SU-DHL-6 (cell line): ENCODE measurements at regions not wholly inside any gene's neighbourhood (a gene's known extent, or its start where the extent isn't known, plus 50 kb on each side); places are given as distances from the start of the nearest gene placed in this dataset.

Experiments used
- H2AFZ ChIP-seq: fragments of 200-600 bp; sonication (generic); 2 replicates; pipeline ENCODE4 v1.6.1; 2014; ENCODE audit warnings: low read depth, mild to moderate bottlenecking, moderate library complexity, mixed read lengths, antibody characterized with exemption, low read length; ENCODE audit not compliant: severe bottlenecking
- H3F3A ChIP-seq: fragments of 200-600 bp; shearing (Covaris generic); 2 replicates; pipeline ENCODE4 v1.6.0; 2016; ENCODE audit warnings: antibody characterized with exemption, mild to moderate bottlenecking; ENCODE audit not compliant: insufficient read depth
- H3K27ac ChIP-seq: fragments of 200-600 bp; sonication (generic); 2 replicates; pipeline ENCODE4 v1.5.1; 2016; ENCODE audit warnings: low read depth, mild to moderate bottlenecking, low read length, moderate library complexity, mixed read lengths
- H3K27me3 ChIP-seq: fragments of 200-600 bp; sonication (generic), shearing (Covaris generic); 2 replicates; pipeline ENCODE4 v1.6.0; 2014; ENCODE audit warnings: mild to moderate bottlenecking, low read length
- H3K36me3 ChIP-seq: fragments of 200-600 bp; sonication (generic); 2 replicates; pipeline ENCODE4 v1.6.1; 2014; ENCODE audit warnings: mild to moderate bottlenecking, low read length, mixed read lengths
- H3K4me2 ChIP-seq: fragments of 300-600, 200-600 bp; shearing (Covaris generic), sonication (generic); 2 replicates; pipeline ENCODE4 v1.6.0; 2014; ENCODE audit warnings: low read length, low read depth, mild to moderate bottlenecking; ENCODE audit not compliant: poor library complexity, severe bottlenecking
- H3K4me3 ChIP-seq: fragments of 200-600 bp; sonication (generic); 2 replicates; pipeline ENCODE4 v1.5.1; 2014; ENCODE audit warnings: antibody characterized with exemption, low read length, mild to moderate bottlenecking, mixed read lengths; ENCODE audit not compliant: insufficient read depth, poor library complexity, severe bottlenecking
- H3K79me2 ChIP-seq: fragments of 200-600 bp; sonication (generic); 2 replicates; pipeline ENCODE4 v1.6.1; 2014; ENCODE audit warnings: mild to moderate bottlenecking, low read length, moderate library complexity; ENCODE audit not compliant: insufficient read depth
- H3K9ac ChIP-seq: fragments of 200-600 bp; sonication (generic); 2 replicates; pipeline ENCODE4 v1.7.0; 2014; ENCODE audit warnings: mild to moderate bottlenecking, low read length
- H3K9me2 ChIP-seq: fragments of 200-600 bp; sonication (generic); replicated peaks from 2 replicates; pipeline ENCODE4 v1.6.1; 2014; ENCODE audit warnings: low read length; ENCODE audit not compliant: insufficient read depth
- H3K9me3 ChIP-seq: fragments of 200-600 bp; sonication (generic); 2 replicates; pipeline ENCODE4 v1.6.1; 2014; ENCODE audit warnings: low read length, mixed read lengths; ENCODE audit not compliant: insufficient read depth
- H4K20me1 ChIP-seq: fragments of 200-600 bp; sonication (generic); 2 replicates; pipeline ENCODE4 v1.6.1; 2014; ENCODE audit warnings: low read depth, mild to moderate bottlenecking, antibody characterized with exemption, low read length, moderate library complexity, mixed read lengths
- EZH2phosphoT487 ChIP-seq: fragments of 200-600 bp; sonication (generic), shearing (Covaris generic); conservative IDR thresholded peaks from 2 replicates; pipeline ENCODE4 v1.6.1; 2018; ENCODE audit warnings: mild to moderate bottlenecking, antibody characterized with exemption, low read length, moderate library complexity, mixed read lengths
- TF ChIP-seq, protein P1 (sequence below): fragments of 200-600 bp; sonication (generic); IDR thresholded peaks from one replicate; pipeline ENCODE4 v1.5.1; 2017; ENCODE audit warnings: antibody characterized with exemption, mild to moderate bottlenecking, low read length, moderate library complexity; ENCODE audit not compliant: insufficient read depth, poor library complexity, severe bottlenecking

DNA sequence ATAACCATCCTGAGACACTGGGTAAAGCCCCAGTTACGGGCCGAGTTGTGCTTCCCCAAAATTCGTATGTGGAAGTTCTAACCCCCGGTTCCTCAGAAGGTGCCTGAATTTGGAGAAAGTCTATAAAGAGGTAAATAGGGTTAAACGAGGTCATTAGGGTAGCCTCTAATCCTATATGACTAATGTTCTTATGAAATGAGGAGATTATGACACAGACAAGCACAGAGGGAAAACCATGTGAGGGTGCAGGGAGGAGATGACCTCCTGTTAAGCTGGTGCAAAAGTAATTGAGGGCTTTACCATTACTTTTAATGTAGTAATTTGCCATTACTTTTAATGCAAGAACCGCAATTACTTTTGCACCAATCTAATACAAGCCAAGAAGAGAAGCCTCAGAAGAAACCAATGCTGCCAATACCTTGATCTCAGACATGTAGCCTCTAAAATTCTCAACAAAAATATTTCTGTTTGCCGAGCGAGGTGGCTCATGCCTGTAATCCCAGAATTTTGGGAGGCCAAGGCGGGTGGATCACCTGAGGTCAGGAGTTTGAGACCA, 260.8 kb downstream of the GPATCH2 start:
- Histone ChIP-seq H3K4me2 (no peak overlapping the region), H3K9me2 (no peaks in the 10 kb centered on the region), H4K20me1 (no peaks in the 10 kb centered on the region), H3K27ac (no peak overlapping the region), H3K36me3 (no peaks in the 10 kb centered on the region), H3K27me3 (no peaks in the 10 kb centered on the region), H3F3A (no peaks in the 10 kb centered on the region), H3K9ac (no peak overlapping the region), H3K4me3 (no peak overlapping the region), H2AFZ (no peak overlapping the region), H3K79me2 (no peaks in the 10 kb centered on the region), H3K9me3 (no peaks in the 10 kb centered on the region)
- TF ChIP-seq, protein P1, sequence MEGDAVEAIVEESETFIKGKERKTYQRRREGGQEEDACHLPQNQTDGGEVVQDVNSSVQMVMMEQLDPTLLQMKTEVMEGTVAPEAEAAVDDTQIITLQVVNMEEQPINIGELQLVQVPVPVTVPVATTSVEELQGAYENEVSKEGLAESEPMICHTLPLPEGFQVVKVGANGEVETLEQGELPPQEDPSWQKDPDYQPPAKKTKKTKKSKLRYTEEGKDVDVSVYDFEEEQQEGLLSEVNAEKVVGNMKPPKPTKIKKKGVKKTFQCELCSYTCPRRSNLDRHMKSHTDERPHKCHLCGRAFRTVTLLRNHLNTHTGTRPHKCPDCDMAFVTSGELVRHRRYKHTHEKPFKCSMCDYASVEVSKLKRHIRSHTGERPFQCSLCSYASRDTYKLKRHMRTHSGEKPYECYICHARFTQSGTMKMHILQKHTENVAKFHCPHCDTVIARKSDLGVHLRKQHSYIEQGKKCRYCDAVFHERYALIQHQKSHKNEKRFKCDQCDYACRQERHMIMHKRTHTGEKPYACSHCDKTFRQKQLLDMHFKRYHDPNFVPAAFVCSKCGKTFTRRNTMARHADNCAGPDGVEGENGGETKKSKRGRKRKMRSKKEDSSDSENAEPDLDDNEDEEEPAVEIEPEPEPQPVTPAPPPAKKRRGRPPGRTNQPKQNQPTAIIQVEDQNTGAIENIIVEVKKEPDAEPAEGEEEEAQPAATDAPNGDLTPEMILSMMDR = no peak
- TF ChIP-seq EZH2phosphoT487 = no peak

DNA sequence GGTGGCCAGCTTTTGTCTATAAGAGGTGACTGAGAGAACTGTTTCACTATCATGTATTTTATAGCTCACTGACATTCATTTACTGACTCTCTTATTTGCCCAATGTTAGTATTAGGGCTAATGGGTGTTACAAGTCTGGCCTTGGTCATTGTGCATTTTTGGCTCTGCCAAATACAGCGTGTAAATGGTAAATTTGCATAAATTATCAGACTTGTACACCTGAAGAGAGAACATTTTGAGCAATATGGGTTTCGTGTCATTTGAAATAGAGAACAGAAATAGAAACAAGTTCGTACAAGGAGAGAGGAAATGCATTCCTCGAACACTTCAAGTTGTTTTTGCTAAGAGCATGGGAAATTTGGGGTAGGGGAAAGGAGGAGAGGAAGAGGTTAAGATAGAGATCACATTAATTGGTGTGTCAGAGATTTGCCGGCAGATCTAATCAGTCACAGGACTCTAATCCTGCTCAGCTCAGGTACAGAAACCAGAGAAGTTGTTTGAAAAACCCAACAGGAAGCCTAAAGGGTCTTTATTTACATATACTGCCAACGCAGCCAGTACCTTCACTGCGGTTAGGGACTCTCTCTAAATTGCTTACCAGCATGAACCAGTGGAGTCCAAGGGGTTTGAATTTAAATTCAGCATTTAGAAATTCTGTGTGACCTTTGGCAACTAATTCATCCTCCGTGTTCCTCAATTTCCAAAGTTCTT, 261.5 kb downstream of the GPATCH2 start:
- Histone ChIP-seq H3K9me2 (no peaks in the 10 kb centered on the region), H2AFZ (no peak overlapping the region), H3F3A (no peaks in the 10 kb centered on the region), H3K79me2 (no peaks in the 10 kb centered on the region), H3K9me3 (no peaks in the 10 kb centered on the region), H4K20me1 (no peaks in the 10 kb centered on the region), H3K27ac (no peak overlapping the region), H3K9ac (no peak overlapping the region), H3K4me2 (no peak overlapping the region), H3K27me3 (no peaks in the 10 kb centered on the region), H3K4me3 (no peak overlapping the region), H3K36me3 (no peaks in the 10 kb centered on the region)
- no peak for TF ChIP-seq EZH2phosphoT487
- TF ChIP-seq, protein P1 = no peak

DNA sequence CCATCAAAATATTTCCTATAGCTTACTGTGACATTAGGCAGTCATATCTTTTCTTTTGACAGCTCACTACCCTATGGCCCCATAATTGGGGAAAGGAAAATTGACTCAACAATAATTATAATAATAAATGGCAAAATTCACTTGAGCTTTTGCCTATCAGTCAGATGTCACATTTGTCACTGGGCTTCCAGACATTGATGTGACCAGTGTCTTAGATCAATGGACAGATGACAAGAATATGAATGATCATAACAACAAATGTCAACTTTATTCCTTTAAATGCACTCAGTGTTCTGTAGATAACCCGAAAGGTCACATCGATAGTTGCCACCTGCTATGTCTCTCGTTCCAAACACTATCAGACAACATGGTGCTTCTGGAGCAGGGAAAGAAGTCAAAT, 266.7 kb downstream of the GPATCH2 start:
- H3K4me3 ChIP-seq = no peak overlapping the region
- no peaks in the 10 kb centered on the region for H3F3A ChIP-seq
- no peaks in the 10 kb centered on the region for H4K20me1 ChIP-seq
- no peaks in the 10 kb centered on the region for H3K9me3 ChIP-seq
- no peak overlapping the region for H2AFZ ChIP-seq
- no peaks in the 10 kb centered on the region for H3K9me2 ChIP-seq
- TF ChIP-seq, protein P1 = no peak
- TF ChIP-seq EZH2phosphoT487 = no peak
- no peak overlapping the region for H3K9ac ChIP-seq
- no peaks in the 10 kb centered on the region for H3K27me3 ChIP-seq
- no peaks in the 10 kb centered on the region for H3K36me3 ChIP-seq
- no peak overlapping the region for H3K27ac ChIP-seq
- no peaks in the 10 kb centered on the region for H3K79me2 ChIP-seq
- no peak overlapping the region for H3K4me2 ChIP-seq
